Left lobe of liver (tissue), 2 donors: ENCODE measurements at regions not wholly inside any gene's neighbourhood (a gene's known extent, or its start where the extent isn't known, plus 50 kb on each side); places are given as distances from the start of the nearest gene placed in this dataset.
"Not testable (repeated sequence)": the region's sequence is repeated elsewhere in the genome, so short reads cannot be mapped to it uniquely, and the experiment has no call there.

Source experiments
- ATAC-seq: fragments of 200-7000 bp; cut with Tn5 transposase; one replicate; pipeline ENCODE4 v1.9.1; 2020; ENCODE audit warnings: mild to moderate bottlenecking, moderate library complexity
- DNase-seq: peaks from one replicate; pipeline ENCODE4 v3.0.0-alpha.2; 2020; ENCODE audit warnings: low spot score
- donor health status: DM: no; HTN: no; CAD: no; lungs with moderate emphysema.
- donor health status: DM: no; HTN: yes; CAD: no.

- DNase-seq = no peak
- ATAC-seq = no peak
Observed at GRCh38 chr14:21884995-21885394, 211.4 kb upstream of the OR4E1 start.

- ATAC-seq = no peak
- no peak for DNase-seq
Observed at GRCh38 chr14:21882226-21882625, 208.6 kb upstream of the OR4E1 start.

GRCh38 chr14:21880918-21881317, 207.3 kb upstream of the OR4E1 start:
- DNase-seq = no peak
- no peak for ATAC-seq

GRCh38 chr14:21875791-21876190, 202.2 kb upstream of the OR4E1 start:
- ATAC-seq (no peak), DNase-seq (no peak)

GRCh38 chr14:21874946-21875345, 201.3 kb upstream of the OR4E1 start:
- no peak for DNase-seq
- ATAC-seq = no peak

- ATAC-seq = no peak
- no peak for DNase-seq
Observed at GRCh38 chr14:21874167-21874566, 200.5 kb upstream of the OR4E1 start.

- ATAC-seq (peak; percentile 96), DNase-seq (no peak)
Observed at GRCh38 chr14:21868442-21869046, 194.9 kb upstream of the OR4E1 start.

GRCh38 chr14:21867541-21867940, 193.9 kb upstream of the OR4E1 start:
- DNase-seq (no peak), ATAC-seq (no peak)

GRCh38 chr14:21866479-21866878, 192.9 kb upstream of the OR4E1 start:
- DNase-seq = no peak
- ATAC-seq = no peak

- no peak for DNase-seq
- no peak for ATAC-seq
Observed at GRCh38 chr14:21863289-21863688, 189.7 kb upstream of the OR4E1 start.

GRCh38 chr14:21861153-21861552, 187.5 kb upstream of the OR4E1 start:
- ATAC-seq (no peak), DNase-seq (no peak)

GRCh38 chr14:21860172-21860571, 186.6 kb upstream of the OR4E1 start:
- DNase-seq = no peak

GRCh38 chr14:21852775-21853174, 179.2 kb upstream of the OR4E1 start:
- DNase-seq = no peak
- no peak for ATAC-seq

More at GRCh38 chr14:21860172-21860571, 186.6 kb upstream of the OR4E1 start:
- ATAC-seq = no peak

GRCh38 chr14:21852061-21852664, 178.5 kb upstream of the OR4E1 start:
- ATAC-seq = peak; percentile 75
- no peak for DNase-seq

GRCh38 chr14:21846902-21847301, 173.3 kb upstream of the OR4E1 start:
- DNase-seq, ATAC-seq: not testable (repeated sequence)

- no peak for DNase-seq
- peak; percentile 49 for ATAC-seq
Observed at GRCh38 chr14:21846227-21846885, 172.7 kb upstream of the OR4E1 start.

GRCh38 chr14:21840765-21841164, 167.1 kb upstream of the OR4E1 start:
- ATAC-seq = no peak

GRCh38 chr14:21833836-21834235, 160.2 kb upstream of the OR4E1 start:
- ATAC-seq (no peak), DNase-seq (no peak)

More at GRCh38 chr14:21840765-21841164, 167.1 kb upstream of the OR4E1 start:
- no peak for DNase-seq

GRCh38 chr14:21825845-21826244, 152.2 kb upstream of the OR4E1 start:
- ATAC-seq = no peak
- no peak for DNase-seq

GRCh38 chr14:21825149-21825743, 151.6 kb upstream of the OR4E1 start:
- DNase-seq (no peak), ATAC-seq (no peak)

- DNase-seq = no peak
- ATAC-seq = no peak
Observed at GRCh38 chr14:21822109-21822508, 148.5 kb upstream of the OR4E1 start.

GRCh38 chr14:21820631-21821030, 147.0 kb upstream of the OR4E1 start:
- ATAC-seq (no peak), DNase-seq (no peak)
